ENCODE measurements at regions not wholly inside any gene's neighbourhood (a gene's known extent, or its start where the extent isn't known, plus 50 kb on each side); places are given as distances from the start of the nearest gene placed in this dataset.

DNA sequence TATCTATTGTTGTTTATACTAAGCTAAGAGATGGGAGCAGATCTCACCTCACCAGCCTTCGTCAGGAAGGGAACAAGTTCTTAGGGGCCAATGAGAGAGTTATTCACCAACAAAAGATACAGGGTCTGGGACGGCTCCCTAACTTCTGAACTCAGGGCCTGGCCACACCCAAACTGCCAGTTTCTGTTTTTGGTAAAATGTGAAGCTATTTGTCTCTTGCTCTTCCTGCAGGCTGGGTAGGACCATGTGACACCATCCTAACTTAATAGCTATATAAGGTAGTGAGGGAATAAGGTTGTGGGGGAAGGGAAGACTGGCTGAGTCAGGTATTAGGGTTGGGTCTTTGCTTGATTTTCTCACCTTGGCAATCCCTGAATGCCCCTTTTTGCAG lies 480.5 kb downstream of the KDM4C start:
- Mint-ChIP-seq H3K4me3 (no peak overlapping the region), H3K27ac (no peak overlapping the region), H3K36me3 (no peaks in the 10 kb centered on the region), H3K4me1 (no peaks in the 10 kb centered on the region), H3K9me3 (no peaks in the 10 kb centered on the region)
- ATAC-seq, result no peak
- no peak for DNase-seq (ENCODE audit: low spot score in 2 of 2)

GRCh38 chr9:7237473-7238246 lies 479.9 kb downstream of the KDM4C start:
- DNase-seq (ENCODE audit: low spot score in 2 of 2), result no peak
- Mint-ChIP-seq H3K4me3 (no peak overlapping the region), H3K36me3 (no peaks in the 10 kb centered on the region), H3K4me1 (no peaks in the 10 kb centered on the region), H3K9me3 (no peaks in the 10 kb centered on the region), H3K27ac (no peak overlapping the region)
- no peak for ATAC-seq

GRCh38 chr9:7236186-7236585 lies 478.4 kb downstream of the KDM4C start:
- Mint-ChIP-seq H3K4me3 (no peak overlapping the region), H3K9me3 (no peaks in the 10 kb centered on the region), H3K27ac (no peak overlapping the region), H3K36me3 (no peaks in the 10 kb centered on the region), H3K4me1 (no peaks in the 10 kb centered on the region)
- DNase-seq (ENCODE audit: low spot score in 2 of 2), result no peak
- no peak for ATAC-seq

- no peak overlapping the region for H3K27ac Mint-ChIP-seq
- H3K9me3 Mint-ChIP-seq, result no peaks in the 10 kb centered on the region
- H3K36me3 Mint-ChIP-seq, result no peaks in the 10 kb centered on the region
- H3K4me1 Mint-ChIP-seq, result no peaks in the 10 kb centered on the region
- ATAC-seq (peak; percentile 77), DNase-seq (ENCODE audit: low spot score in 2 of 2) (peak; percentile 12 to 68)
- H3K4me3 Mint-ChIP-seq, result no peak overlapping the region
These were observed 476.4 kb downstream of the KDM4C start for GRCh38 chr9:7234144-7234543.

- H3K4me1 Mint-ChIP-seq, result no peaks in the 10 kb centered on the region
- H3K4me3 Mint-ChIP-seq, result no peak overlapping the region
- no peak overlapping the region for H3K27ac Mint-ChIP-seq
- DNase-seq (ENCODE audit: low spot score in 2 of 2), result no peak
- no peaks in the 10 kb centered on the region for H3K9me3 Mint-ChIP-seq
- no peak for ATAC-seq
- H3K36me3 Mint-ChIP-seq, result no peaks in the 10 kb centered on the region
These were observed 471.8 kb downstream of the KDM4C start for GRCh38 chr9:7229571-7229970.

GRCh38 chr9:7228726-7229125 lies 471.0 kb downstream of the KDM4C start:
- Mint-ChIP-seq H3K4me1 (no peaks in the 10 kb centered on the region), H3K9me3 (no peaks in the 10 kb centered on the region), H3K36me3 (no peaks in the 10 kb centered on the region), H3K27ac (no peak overlapping the region), H3K4me3 (no peak overlapping the region)
- no peak for DNase-seq (ENCODE audit: low spot score in 2 of 2)
- no peak for ATAC-seq

- DNase-seq (ENCODE audit: low spot score in 2 of 2) (no peak), ATAC-seq (no peak)
- Mint-ChIP-seq H3K4me1 (no peaks in the 10 kb centered on the region), H3K27ac (no peak overlapping the region), H3K36me3 (no peaks in the 10 kb centered on the region), H3K4me3 (no peak overlapping the region), H3K9me3 (no peaks in the 10 kb centered on the region)
These were observed 470.2 kb downstream of the KDM4C start for GRCh38 chr9:7227951-7228350.

DNA sequence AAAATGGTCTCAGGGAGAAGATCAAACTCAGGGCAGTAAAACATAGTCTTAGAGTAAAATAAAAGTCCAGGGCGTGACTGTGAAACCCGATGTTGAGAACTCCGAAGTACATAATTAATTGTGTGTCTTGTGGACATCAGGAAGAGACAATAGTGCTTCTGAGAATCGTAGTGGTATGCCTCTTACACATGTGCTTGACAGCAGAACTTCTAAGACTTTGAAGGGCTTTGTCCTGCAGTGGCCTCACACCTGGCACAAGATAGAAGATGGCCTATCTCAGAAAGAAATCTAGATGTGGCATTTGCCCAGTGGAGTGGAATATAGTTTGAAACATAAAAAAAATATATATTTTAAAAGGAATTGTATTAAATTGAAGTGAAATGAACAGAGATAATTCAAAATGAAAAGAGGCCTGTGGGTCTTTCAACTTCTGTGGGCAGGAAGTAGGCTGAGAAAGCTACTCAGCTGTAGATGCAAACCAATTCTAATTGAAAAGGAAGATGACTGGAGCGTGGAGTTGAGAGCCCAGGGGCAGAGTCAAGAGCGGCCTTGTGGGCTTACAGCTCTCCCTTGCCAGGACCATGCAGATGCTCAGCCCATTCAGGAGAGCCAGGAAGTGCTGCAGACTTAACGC lies 468.4 kb downstream of the KDM4C start:
- no peaks in the 10 kb centered on the region for H3K36me3 Mint-ChIP-seq
- no peak for DNase-seq (ENCODE audit: low spot score in 2 of 2)
- no peak overlapping the region for H3K4me3 Mint-ChIP-seq
- H3K9me3 Mint-ChIP-seq, result no peaks in the 10 kb centered on the region
- no peak overlapping the region for H3K27ac Mint-ChIP-seq
- no peaks in the 10 kb centered on the region for H3K4me1 Mint-ChIP-seq
- ATAC-seq, result no peak

Measured in stimulated activated effector memory CD8-positive, alpha-beta T cell treated with anti-CD3 and anti-CD28 coated beads, Interleukin-12 subunit alpha, Interleukin-12 subunit beta, amount 100 ng/mL, for 72 hours (primary cell).